ENCODE measurements at regions not wholly inside any gene's neighbourhood (a gene's known extent, or its start where the extent isn't known, plus 50 kb on each side); places are given as distances from the start of the nearest gene placed in this dataset.

DNA sequence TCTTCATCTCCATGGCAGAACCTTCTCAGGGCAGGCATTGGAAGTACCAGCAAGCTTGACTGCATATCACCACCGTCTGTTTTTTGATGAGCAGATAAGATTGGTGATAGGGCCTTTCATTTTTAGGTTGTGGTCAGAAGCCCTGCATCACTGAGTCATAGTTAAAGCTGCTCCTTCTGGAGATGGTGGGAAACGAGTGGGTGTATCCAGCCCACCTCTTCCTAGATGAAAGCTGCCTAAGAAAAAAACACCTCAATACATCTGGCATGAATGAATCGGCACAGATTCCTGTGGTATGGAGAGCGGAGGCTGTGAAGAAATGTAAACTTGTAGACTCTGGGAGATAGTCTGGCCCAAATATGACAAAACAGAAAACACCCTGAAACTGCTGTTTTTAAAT is 248.7 kb upstream of the EGLN3 start:
- TF ChIP-seq, protein P1, sequence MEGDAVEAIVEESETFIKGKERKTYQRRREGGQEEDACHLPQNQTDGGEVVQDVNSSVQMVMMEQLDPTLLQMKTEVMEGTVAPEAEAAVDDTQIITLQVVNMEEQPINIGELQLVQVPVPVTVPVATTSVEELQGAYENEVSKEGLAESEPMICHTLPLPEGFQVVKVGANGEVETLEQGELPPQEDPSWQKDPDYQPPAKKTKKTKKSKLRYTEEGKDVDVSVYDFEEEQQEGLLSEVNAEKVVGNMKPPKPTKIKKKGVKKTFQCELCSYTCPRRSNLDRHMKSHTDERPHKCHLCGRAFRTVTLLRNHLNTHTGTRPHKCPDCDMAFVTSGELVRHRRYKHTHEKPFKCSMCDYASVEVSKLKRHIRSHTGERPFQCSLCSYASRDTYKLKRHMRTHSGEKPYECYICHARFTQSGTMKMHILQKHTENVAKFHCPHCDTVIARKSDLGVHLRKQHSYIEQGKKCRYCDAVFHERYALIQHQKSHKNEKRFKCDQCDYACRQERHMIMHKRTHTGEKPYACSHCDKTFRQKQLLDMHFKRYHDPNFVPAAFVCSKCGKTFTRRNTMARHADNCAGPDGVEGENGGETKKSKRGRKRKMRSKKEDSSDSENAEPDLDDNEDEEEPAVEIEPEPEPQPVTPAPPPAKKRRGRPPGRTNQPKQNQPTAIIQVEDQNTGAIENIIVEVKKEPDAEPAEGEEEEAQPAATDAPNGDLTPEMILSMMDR (IDR thresholded peaks at IDR 0.05; ENCODE audit: extremely low read depth in 1 of 2, insufficient read depth in 1 of 2, low read depth in 1 of 2, low read length in 2 of 2): no peak
- TF ChIP-seq EZH2 (IDR thresholded peaks at IDR 0.05; ENCODE audit: borderline replicate concordance, low read depth, low read length, severe bottlenecking) (no peak), POLR2A (IDR thresholded peaks at IDR 0.05; ENCODE audit: low read depth, low read length) (no peak), POLR2AphosphoS5 (IDR thresholded peaks at IDR 0.05; ENCODE audit: insufficient read depth, low read depth, low read length) (no peak)

Data from endothelial cell of umbilical vein (primary cell).